GM04503 (cell line): ENCODE measurements at regions not wholly inside any gene's neighbourhood (a gene's known extent, or its start where the extent isn't known, plus 50 kb on each side); places are given as distances from the start of the nearest gene placed in this dataset.
"Not testable (repeated sequence)": the region's sequence is repeated elsewhere in the genome, so short reads cannot be mapped to it uniquely, and the experiment has no call there.

Experiments used
- DNase-seq: peaks from one replicate; pipeline ENCODE4 v3.0.0-alpha.2; 2012; ENCODE audit warnings: low read depth

GRCh38 chr11:116666673-116667249, 106.0 kb downstream of the BUD13 start:
- DNase-seq: not testable (repeated sequence)

GRCh38 chr11:116665523-116665922, 107.3 kb downstream of the BUD13 start:
- no peak for DNase-seq

GRCh38 chr11:116661056-116661455, 111.7 kb downstream of the BUD13 start:
- DNase-seq: no peak

- no peak for DNase-seq
Measured at GRCh38 chr11:116660011-116660410, 112.8 kb downstream of the BUD13 start.

GRCh38 chr11:116658876-116659535, 113.8 kb downstream of the BUD13 start:
- DNase-seq: no peak

GRCh38 chr11:116657842-116658825, 114.7 kb downstream of the BUD13 start:
- no peak for DNase-seq

- no peak for DNase-seq
Measured at GRCh38 chr11:116656011-116656410, 116.8 kb downstream of the BUD13 start.

GRCh38 chr11:116654526-116654925, 118.3 kb downstream of the BUD13 start:
- no peak for DNase-seq

- DNase-seq: no peak
Measured at GRCh38 chr11:116653206-116653605, 119.6 kb downstream of the BUD13 start.

- no peak for DNase-seq
Measured at GRCh38 chr11:116651737-116652237, 121.0 kb downstream of the BUD13 start.

GRCh38 chr11:116651098-116651736, 121.6 kb downstream of the BUD13 start:
- no peak for DNase-seq

- no peak for DNase-seq
Measured at GRCh38 chr11:116650052-116650451, 122.7 kb downstream of the BUD13 start.

- DNase-seq: no peak
Measured at GRCh38 chr11:116649268-116649667, 123.5 kb downstream of the BUD13 start.

- DNase-seq: no peak
Measured at GRCh38 chr11:116648247-116649174, 124.3 kb downstream of the BUD13 start.

- no peak for DNase-seq
Measured at GRCh38 chr11:116647305-116648080, 125.3 kb downstream of the BUD13 start.

- no peak for DNase-seq
Measured at GRCh38 chr11:116646191-116646590, 126.6 kb downstream of the BUD13 start.

GRCh38 chr11:116644941-116645305, 127.9 kb downstream of the BUD13 start:
- no peak for DNase-seq

- no peak for DNase-seq
Measured at GRCh38 chr11:116644201-116644940, 128.4 kb downstream of the BUD13 start.

- no peak for DNase-seq
Measured at GRCh38 chr11:116643521-116643920, 129.3 kb downstream of the BUD13 start.

GRCh38 chr11:116642902-116643301, 129.9 kb downstream of the BUD13 start:
- no peak for DNase-seq
